HUDEP-2 (cell line): ENCODE measurements at regions not wholly inside any gene's neighbourhood (a gene's known extent, or its start where the extent isn't known, plus 50 kb on each side); places are given as distances from the start of the nearest gene placed in this dataset.
"Not testable (repeated sequence)": the region's sequence is repeated elsewhere in the genome, so short reads cannot be mapped to it uniquely, and the experiment has no call there.

Experiments used
- DNase-seq, 76 experiments: peaks; one replicate each; lab custom pipeline; 2025; ENCODE audit not compliant: unreplicated experiment in 76 of 76; lab: John Stamatoyannopoulos, UW

DNA sequence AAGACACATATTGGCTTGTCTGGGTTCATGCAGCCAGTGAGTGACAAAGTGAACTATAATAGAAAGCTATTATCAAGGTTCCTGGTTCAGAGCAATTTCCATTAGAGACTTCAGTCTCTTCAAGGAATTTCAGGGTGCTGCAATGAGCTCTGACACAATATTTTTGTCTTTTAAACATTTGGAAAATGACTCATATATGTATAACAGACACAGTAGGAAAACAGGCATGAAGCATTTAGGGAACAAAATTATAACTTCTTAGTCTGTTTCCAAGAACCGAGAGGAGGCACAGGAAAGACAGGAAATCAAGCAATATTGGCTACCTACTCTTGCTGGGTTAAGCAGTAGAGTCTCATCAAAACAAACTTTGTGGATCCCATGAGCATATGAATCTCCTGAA, 170.4 kb downstream of the PTPRC start:
- no peak for DNase-seq

DNA sequence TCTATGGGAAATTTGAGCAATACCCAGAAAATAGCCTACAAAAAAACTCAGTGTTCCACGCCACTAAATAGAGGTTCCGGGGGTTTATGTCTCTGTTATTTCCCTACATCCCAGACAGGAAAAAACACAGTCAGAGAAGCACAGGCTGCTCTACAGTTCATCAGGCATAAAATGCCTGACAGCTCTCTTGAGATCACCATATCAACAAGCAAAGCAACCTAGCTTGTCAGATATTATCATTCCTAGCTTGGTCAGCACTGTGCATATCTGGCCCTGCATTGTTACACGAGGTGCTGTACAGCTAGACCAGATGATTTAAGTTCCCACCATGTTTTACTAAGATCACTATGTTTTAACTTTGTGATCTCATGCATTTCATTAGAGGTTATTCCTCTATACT, 172.6 kb downstream of the PTPRC start:
- no peak for DNase-seq

DNA sequence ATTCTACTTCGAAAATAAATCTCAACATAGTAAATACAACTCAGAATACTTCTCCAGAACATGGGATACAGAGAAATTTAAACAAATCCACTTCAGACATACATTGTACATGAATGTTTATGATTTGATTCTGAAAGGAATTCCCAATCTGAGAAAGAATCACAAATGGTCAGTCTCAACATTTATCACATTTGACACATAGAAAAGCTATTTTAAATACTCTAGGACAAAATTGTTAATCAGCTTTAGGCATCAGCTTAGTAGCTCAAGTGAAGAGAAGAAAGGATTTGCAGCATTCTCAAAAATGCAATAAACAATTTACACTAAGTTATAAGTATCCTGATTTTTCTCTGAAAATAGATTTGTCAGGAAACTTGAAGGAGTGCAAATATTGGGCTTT, 184.8 kb downstream of the PTPRC start:
- DNase-seq: no peak

DNA sequence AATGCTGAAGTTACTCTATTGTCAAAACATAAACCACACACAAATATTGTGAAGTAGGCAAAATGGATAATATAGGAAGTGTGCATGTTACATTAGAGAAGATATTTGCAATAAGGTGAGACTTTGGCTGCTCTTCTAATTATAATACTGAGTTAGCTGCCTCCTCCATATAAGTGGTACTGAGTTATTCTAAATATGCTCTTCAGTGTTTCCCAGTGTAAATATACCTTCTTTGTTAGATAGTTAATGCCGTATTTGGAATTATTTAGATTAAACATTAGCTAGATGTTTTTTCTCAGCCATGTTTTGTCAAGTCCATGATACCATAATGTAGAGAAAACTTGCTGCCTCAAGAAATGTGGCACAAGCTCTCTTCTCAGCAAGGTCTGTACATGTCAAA, 186.4 kb downstream of the PTPRC start:
- no peak for DNase-seq

DNA sequence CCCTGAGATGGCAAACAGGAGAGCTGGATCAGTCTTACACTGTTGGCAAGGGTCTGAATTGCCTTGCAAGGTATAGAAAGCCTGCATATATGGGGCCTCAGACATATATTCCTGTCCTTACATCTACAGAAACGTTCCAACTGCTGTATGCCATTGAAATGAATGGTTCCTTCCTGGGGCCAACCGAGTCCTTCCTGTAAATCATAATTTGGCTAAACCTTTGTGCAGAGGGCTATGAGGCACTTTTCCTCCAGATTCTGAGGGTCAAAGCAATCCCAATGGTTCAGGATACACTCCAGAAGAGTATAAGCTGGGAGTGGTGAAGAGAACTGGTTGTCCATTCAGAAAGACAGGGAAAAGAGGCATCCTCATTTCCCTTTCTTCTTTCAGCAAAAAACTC, 190.5 kb downstream of the PTPRC start:
- DNase-seq: no peak

DNA sequence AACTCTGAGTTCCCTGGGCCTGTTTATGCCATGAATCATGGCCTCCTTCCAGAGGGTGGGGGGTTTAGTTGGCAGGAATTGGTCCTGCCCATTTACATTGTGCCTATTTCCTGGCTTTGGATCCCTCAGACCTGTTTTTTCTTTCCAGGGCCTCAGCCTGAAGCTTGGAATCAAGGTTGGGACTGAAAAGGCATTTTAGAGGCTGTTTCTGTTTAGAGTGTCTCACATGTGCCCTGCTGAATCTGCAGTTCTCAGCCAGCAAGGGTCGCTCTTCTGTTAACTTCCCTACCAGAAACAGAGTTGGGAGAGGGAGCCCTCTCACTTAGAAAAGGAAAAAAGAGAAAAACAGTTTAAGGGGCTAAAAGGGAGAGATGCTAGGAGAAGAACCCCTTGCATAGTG, 191.1 kb downstream of the PTPRC start:
- peak in 1 of 76 experiments; percentile 3 for DNase-seq

DNA sequence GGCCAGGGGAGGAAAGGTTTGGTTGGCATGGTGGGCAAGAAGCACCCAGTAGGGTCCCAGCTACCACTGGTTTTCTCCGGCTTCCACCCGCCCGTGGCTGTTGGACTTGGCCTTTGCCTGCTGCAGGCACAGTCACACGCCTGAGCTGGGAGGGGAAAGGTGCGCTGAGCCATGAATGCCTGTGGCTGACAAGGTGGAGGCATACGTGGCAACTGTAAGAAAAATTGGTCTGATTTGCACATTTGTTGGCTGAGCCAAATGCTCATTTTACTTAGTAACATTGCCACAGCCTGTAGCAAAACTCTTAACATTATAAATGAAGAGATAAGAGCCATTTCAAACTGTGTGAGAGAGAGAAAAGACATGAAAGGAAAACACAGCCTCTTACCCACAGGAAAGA, 191.6 kb downstream of the PTPRC start:
- no peak for DNase-seq

DNA sequence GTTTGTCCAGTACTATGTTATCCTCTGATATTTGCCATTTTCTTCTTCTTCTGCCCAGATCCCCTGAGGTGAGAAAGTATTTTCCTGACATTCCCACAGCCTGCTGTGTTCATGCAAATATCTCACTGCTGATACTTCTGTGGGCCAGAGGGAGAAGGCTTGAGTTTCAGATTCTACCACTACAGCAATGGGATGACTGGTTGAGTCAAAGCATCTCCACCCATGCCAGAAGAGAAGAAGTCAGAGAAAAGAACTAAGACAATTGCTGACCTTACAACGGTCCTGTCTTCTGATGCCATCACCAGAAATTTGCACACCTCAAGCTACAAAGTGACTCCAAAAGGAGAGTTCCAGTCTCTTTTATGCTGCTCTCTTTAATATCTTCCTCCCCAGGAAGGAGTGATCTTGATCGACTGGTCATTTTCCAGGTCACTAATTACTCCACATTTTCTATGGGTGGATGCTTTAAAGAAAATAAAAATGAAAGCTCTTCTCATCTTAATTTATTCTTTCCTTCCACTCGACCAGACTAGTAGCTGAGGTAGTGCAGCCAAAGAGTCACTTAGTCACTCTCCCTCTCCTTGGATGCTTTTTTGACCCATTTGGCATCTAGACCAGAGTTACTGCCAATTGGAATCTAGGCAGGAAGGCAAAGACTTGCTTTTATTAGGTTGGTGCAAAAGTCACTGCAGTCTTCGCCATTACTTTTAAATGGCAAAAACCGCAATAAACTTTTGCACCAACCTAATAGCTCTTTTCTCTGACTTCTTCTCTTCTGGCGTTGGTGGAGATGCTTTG, 195.1 kb downstream of the PTPRC start:
- no peak for DNase-seq

DNA sequence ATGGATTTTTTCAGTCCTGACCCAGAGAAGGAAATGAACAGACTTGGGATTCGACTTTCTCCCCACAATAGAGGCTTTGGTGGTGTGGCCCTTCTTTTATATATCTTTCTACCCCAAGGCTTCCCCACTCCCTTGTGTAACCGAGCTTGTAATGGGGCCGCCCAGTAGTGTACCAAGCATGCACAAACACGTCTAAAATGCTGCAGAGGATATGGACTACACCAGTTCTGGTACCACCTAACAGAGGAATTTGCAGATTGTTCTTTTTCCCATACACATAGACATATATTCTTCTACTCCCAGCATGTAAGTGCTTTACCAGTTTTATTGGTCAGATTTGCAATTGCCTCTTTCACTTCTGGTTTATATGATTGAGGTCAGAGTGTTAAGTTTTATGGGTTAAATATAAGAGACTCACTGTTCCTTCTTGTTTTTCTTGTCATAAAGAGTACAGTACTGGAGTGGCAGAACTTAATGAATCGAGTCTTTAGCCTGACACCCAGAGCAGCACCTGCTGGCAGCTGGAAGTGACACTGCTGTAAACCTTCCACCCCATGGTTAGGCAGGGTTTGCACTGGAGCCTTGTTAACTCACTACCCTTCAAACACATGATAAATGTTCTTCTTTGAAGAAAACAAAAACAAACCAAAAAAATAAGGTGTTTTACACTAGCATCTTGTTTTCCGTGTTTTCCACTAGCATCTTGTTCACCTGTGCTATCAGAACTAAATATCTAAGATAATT, 198.6 kb downstream of the PTPRC start:
- DNase-seq: no peak

DNA sequence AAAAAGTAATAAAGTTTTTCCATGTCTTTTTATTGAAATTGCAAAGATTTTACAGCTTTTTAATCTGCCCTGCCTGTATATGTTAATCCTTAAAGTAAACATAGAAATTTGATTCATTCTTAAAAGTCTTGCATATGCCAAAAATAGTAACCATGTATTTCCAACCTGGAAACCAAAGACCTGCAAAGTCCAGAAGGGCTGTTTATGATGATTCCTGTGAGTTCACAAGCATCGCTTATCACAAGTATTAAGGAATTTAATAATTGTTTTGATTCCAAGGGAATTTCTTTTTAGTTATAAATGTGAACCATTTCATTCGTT, 199.1 kb downstream of the PTPRC start:
- no peak for DNase-seq

DNA sequence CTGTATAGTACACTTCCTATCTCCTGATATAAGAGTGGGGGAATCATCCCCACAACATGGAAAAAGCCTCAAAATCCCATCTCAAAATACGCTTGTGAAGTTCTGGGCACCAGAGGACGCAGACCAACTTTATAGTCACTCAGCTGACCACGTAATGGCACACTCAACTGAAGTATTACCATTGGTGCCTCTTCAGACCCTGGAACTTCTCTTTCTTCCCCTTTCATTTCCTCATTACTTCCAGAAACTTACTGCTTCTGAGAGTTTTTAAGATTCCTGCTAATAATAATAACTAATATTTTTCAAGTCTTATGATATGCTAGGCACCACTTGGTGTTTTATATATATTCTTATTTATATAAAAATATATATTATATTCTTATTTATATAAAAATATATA, 202.6 kb downstream of the PTPRC start:
- DNase-seq: no peak

DNA sequence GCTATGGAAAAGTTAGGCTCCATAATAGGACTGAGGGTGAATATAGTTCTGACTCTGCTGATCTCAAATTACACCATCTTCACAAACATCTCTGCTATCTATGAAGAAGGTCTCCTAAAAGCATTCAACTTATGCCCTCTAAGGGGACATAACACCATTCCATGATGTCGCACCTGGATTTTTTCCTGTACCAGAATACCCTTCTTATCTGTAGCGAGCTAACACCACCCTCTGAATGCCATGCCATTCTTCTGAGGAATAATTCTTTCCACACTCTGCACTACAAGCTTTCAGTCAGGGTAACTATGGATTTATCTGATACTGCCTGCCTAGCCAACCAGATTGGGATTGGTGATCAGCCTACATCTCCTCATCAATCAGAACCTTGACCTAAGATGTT, 203.8 kb downstream of the PTPRC start:
- no peak for DNase-seq

DNA sequence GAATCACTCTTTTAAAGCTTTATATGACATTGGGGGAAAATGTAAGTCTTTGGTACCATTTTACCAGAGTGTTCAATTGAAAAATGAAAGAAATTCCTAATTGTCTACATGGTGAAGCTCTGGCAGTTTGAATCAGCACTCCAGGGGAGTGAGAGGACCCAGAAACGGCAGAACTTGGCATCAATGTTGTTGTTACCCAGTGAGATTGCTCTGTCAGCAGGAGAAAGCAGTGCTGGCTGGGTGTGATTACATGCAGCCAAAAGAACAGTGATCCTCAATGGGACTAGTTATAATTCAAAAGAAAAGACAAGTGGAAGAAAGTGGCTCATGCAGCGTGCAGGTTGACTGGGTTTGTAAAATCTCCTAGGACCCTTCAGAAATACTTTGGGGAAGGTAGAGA, 206.4 kb downstream of the PTPRC start:
- DNase-seq: no peak

DNA sequence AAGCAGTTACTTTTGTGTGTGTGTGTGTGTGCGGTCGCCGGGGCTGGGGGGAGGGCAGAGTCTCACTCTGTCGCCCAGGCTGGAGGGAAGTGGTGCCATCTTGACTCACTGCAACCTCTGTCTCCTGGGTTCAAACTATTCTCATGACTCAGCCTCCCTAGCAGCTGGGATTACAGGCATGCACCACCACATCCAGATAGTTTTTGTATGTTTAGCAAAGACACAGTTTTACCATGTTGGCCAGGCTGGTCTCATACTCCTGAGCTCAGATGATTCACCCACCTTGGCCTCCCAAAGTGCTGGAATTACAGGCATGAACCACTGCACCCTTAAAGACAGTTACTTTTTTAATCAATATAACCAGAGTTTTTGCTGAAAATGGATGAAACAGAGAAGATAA, 207.0 kb downstream of the PTPRC start:
- no peak for DNase-seq

DNA sequence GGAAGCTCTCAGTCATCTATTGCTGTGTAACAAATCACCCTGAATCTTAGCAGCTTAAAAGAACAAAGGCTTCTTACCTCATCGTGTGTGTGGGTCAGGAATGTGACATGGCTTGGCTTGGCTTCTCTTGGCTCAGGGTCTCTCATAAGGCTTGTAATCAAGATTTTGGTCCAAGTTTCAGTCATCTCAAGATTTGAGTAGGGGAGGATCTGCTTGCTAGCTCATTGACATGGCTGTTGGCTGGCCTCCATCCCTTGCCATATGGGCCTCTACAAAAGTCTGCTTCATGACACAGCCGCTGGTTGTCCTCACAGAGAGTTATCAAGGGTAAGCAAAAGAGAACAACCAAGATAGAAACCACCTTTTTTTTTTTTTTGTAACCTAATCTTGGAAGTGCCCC, 207.7 kb downstream of the PTPRC start:
- peak in 2 of 76 experiments; percentile 1 to 3 for DNase-seq

DNA sequence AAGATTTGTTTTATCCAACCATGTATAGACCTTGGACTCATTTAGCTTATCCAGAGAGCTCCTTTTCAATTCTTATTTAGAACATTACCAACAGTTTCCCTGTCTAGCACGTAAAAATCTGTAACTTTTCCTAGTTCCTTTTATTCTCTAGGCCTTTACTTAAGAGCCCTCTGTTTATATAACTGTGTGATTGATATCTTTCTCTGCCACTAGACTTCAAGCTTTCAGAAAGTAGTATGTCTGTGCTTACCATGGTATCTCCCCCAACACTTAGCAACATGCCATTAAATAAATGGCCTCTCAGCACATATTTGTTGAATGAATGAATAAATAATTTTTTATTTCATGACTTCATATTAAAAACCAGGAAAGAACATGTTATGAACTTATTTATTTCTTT, 209.4 kb downstream of the PTPRC start:
- no peak for DNase-seq

DNA sequence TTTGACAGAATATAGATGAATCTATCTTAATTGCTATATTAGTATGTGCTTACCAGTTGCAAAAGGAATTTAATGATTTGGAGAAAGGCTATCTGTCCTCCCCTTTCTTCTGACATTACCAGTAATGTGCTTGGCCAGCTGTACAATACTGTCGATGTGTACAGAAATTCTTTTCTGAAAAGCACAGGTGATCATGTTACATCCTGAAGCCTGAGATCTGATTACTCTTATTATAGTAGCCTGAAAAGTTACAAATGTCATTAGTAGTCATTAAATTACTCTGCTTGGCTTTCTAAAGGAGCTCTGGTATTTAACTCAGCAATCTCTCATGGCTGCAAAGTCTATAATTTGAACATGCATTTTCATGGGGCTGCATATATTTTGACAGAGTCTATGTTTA, 209.8 kb downstream of the PTPRC start:
- no peak for DNase-seq

DNA sequence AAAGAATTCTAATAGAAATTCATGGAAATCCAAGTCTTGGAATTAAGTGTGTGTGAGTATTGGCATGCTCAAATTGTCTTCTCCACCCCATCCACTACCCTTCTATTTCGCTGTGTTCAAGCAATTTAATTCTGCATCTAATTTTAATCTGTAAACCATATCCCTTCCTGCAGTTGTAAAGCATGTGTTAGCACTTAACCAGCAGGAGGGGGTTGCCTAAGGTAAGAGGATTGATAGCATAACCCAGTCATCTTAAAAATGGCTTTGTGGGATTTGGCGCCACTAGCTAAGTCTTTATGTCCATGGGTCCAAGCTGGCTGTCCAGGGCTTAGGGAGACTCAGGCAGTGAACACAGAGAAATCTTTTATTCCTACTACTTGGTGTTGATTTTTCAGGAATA, 210.3 kb downstream of the PTPRC start:
- DNase-seq: no peak

DNA sequence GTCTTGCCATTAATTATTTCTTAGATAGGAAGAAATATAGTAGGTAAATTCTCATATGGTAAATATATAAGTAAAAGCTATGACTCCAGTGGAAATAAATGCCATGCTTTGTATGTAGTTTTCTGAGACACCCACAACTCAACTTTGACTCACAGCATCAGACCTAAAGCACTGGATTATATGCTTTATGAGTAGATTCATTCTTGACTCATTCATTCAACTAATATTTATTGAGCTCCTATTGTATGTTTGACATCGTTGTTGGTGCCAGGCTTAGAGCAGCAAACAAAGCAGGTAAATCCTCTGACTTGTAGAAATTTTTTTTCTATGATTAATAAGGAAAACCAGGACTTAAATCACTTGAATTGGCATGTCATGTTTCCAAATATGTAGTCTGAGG, 211.4 kb downstream of the PTPRC start:
- no peak for DNase-seq

DNA sequence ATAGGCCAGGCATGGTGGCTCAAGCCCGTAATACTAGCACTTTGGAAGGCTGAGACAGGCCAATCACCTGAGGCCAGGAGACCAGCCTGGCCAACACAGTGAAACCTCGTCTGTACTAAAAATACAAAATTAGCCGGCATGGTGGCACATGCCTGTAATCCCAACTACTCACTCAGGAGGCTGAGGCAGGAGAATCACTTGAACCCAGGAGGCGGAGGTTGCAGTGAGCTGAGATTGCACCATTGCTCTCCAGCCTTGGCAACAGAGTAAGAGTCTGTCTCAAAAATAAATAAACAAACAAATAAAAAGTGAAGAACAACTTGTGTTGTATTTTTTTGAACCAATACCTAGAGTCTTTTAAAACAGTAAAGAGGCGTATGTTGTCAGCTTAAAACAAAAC, 212.1 kb downstream of the PTPRC start:
- not testable (repeated sequence) for DNase-seq

DNA sequence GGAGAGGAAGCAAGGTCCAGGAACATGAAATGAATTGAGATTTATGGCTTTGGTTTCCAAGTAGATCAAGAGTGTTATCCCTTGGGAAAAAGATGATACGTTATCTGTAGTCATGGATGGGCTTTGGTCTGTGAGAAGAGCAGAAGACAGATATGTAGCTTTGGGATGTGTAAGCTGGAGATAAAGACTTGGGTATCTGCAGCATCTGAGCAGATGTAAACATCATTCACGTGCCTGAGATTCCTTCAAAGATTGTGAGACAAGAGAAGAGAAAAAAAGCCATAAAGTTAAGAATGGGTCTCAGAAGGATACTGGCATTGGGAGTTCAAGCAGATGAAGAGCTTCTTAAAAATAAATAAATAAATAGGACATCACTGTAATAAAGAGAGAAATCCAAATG, 217.8 kb downstream of the PTPRC start:
- DNase-seq: no peak

DNA sequence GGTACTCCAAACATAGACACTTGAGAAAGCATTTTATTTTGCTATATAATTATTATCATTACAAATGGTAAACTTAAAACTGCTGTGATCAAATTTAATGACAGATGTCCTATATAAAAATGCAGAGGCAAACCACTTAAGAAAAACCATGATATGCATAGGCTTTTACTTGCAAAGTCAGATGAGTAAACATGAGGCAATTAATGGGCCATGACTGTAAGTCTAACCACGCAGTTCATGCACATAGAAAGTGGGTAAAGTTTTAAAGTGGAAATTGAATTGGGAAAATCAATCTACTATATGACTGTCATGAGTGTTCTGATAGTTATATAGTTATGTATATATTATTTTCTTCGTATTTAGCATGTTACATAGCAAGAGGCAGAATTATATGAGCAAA, 219.2 kb downstream of the PTPRC start:
- DNase-seq: no peak

DNA sequence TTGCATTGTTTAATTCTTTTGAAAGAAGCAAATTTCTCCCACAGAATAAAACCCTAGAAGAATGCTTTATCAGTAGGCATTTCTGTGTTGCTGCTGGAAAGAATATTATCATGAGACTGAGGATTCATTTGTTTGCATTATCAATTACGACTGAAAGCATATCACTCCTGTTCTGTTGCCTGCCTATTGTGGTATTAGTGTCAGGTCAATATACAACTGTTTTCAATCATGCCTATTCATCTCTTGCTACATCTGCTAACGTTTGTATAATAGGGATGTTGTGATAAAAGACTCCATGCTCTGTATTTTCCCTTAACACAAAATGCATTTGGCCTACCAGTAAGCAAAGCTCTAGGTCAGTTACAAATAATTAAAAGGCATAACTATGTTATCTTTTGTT, 221.5 kb downstream of the PTPRC start:
- DNase-seq: no peak
